ENCODE measurements at regions not wholly inside any gene's neighbourhood (a gene's known extent, or its start where the extent isn't known, plus 50 kb on each side); places are given as distances from the start of the nearest gene placed in this dataset.

DNA sequence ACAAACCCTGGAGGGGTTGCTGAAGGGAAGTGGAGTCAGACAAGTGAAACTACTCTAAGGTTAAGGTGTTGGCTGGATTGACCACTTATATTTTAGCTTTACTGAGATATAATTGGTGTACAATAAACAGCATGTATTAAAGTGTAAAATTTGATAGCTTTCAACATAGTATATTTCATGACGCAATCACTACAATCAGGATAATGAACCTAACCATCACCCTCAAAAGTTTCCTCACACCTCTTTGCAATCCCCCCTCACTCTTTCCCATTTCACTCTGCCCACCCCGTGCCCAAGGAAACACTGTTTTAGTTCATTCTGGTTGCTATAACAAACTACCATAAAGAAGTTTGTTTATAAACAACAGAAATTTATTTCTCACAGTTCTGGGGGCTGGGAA lies 508.0 kb downstream of the FGF9 start:
- no peak overlapping the region for H3K4me2 ChIP-seq (ENCODE audit: low read depth, low read length, poor library complexity, severe bottlenecking)
- H3K4me1 ChIP-seq (ENCODE audit: insufficient read depth, low read length, poor library complexity, severe bottlenecking), result no peaks in the 10 kb centered on the region
- no peaks in the 10 kb centered on the region for H3F3A ChIP-seq (ENCODE audit: low read depth)
- H2AFZ ChIP-seq (ENCODE audit: low read length), result no peak overlapping the region
- H3K27me3 ChIP-seq (ENCODE audit: insufficient read depth, low read length, poor library complexity, severe bottlenecking), result no peaks in the 10 kb centered on the region
- no peak overlapping the region for H3K9ac ChIP-seq (ENCODE audit: low read depth, low read length, poor library complexity, severe bottlenecking)
- TF ChIP-seq, protein P1, sequence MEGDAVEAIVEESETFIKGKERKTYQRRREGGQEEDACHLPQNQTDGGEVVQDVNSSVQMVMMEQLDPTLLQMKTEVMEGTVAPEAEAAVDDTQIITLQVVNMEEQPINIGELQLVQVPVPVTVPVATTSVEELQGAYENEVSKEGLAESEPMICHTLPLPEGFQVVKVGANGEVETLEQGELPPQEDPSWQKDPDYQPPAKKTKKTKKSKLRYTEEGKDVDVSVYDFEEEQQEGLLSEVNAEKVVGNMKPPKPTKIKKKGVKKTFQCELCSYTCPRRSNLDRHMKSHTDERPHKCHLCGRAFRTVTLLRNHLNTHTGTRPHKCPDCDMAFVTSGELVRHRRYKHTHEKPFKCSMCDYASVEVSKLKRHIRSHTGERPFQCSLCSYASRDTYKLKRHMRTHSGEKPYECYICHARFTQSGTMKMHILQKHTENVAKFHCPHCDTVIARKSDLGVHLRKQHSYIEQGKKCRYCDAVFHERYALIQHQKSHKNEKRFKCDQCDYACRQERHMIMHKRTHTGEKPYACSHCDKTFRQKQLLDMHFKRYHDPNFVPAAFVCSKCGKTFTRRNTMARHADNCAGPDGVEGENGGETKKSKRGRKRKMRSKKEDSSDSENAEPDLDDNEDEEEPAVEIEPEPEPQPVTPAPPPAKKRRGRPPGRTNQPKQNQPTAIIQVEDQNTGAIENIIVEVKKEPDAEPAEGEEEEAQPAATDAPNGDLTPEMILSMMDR (conservative IDR thresholded peaks at IDR 0.05; ENCODE audit: low read length), result no peak
- no peak for TF ChIP-seq EZH2phosphoT487 (IDR thresholded peaks at IDR 0.05; ENCODE audit: borderline replicate concordance)
- no peaks in the 10 kb centered on the region for H4K20me1 ChIP-seq (ENCODE audit: insufficient read depth, low read length, poor library complexity, severe bottlenecking)
- no peaks in the 10 kb centered on the region for H3K36me3 ChIP-seq (ENCODE audit: insufficient read depth, low read length)
- H3K4me3 ChIP-seq (ENCODE audit: low read length, poor library complexity, severe bottlenecking), result no peak overlapping the region
- no peaks in the 10 kb centered on the region for H3K9me3 ChIP-seq (ENCODE audit: insufficient read depth, low read depth, low read length)
- no peaks in the 10 kb centered on the region for H3K79me2 ChIP-seq (ENCODE audit: insufficient read depth, low read length)
- no peaks in the 10 kb centered on the region for H3K9me2 ChIP-seq (replicated peaks; ENCODE audit: low read depth, low read length)

DNA sequence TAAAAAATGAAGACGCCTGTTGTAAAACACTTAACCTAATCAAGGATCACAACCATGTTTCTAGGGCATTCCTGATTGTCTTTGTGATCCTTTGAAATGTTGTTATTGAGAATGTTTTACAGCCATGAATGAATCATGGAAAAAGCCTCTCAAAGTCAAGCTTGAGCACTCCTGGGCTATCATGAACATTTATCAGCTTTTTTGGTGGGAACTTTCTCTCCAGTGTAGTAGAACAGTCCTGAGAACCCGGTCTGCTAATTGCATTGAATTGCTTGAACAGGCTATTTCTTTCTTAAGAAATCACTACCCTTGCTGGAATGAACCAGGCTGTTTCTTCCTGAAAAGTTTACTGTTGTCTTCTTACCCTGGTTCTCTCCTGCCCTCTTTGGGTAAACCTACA lies 516.5 kb downstream of the FGF9 start:
- no peak overlapping the region for H3K4me2 ChIP-seq (ENCODE audit: low read depth, low read length, poor library complexity, severe bottlenecking)
- no peaks in the 10 kb centered on the region for H3K79me2 ChIP-seq (ENCODE audit: insufficient read depth, low read length)
- H4K20me1 ChIP-seq (ENCODE audit: insufficient read depth, low read length, poor library complexity, severe bottlenecking), result no peaks in the 10 kb centered on the region
- H3F3A ChIP-seq (ENCODE audit: low read depth), result no peaks in the 10 kb centered on the region
- H2AFZ ChIP-seq (ENCODE audit: low read length), result no peak overlapping the region
- H3K4me1 ChIP-seq (ENCODE audit: insufficient read depth, low read length, poor library complexity, severe bottlenecking), result no peaks in the 10 kb centered on the region
- TF ChIP-seq EZH2phosphoT487 (IDR thresholded peaks at IDR 0.05; ENCODE audit: borderline replicate concordance), result no peak
- TF ChIP-seq, protein P1 (conservative IDR thresholded peaks at IDR 0.05; ENCODE audit: low read length), result no peak
- no peaks in the 10 kb centered on the region for H3K27me3 ChIP-seq (ENCODE audit: insufficient read depth, low read length, poor library complexity, severe bottlenecking)
- H3K9me3 ChIP-seq (ENCODE audit: insufficient read depth, low read depth, low read length), result no peaks in the 10 kb centered on the region
- no peak overlapping the region for H3K9ac ChIP-seq (ENCODE audit: low read depth, low read length, poor library complexity, severe bottlenecking)
- no peaks in the 10 kb centered on the region for H3K9me2 ChIP-seq (replicated peaks; ENCODE audit: low read depth, low read length)
- no peak overlapping the region for H3K4me3 ChIP-seq (ENCODE audit: low read length, poor library complexity, severe bottlenecking)
- H3K36me3 ChIP-seq (ENCODE audit: insufficient read depth, low read length), result no peaks in the 10 kb centered on the region

DNA sequence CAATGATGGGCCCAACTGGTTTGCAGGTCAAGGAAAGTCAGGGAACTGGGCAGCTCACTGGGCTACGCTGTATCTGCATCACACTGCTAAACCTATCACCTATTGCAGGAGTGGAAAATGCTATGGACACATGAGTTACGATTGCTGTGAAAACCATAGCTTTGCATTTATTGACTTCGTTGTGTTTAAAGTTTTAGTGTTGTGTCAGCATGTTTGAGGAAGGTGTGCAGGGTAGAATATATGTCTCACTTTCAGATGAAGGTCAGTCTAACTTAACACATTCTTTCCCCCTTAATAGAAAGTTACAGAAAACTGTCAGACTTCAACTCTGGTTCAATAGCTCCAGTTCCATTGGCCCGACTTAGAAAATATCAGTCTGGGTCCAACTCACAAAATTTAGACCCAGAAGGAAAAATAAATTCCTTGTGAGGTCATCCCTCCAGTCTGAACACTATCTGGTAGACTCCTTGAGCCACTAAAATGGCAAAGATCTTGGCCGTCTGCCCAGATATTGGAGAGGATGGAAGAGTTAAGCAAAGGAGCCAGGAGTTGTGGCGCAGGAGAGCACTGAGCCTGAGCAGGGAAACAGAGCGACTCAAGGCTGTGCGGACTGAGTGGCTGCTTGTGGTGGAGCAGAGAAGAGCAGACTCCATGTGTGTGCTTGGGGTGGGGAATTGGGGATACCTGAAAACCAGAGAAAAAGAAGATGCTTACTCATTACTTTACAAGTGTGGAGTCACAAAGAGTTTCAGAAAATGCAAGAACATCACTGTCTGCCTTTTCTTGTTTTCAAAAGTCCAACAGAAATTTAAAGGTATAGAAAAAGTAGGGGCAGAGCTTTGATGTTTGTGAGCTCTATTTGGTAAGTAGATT lies 518.5 kb downstream of the FGF9 start:
- Histone ChIP-seq H3F3A (ENCODE audit: low read depth) (no peaks in the 10 kb centered on the region), H3K79me2 (ENCODE audit: insufficient read depth, low read length) (no peaks in the 10 kb centered on the region), H3K27me3 (ENCODE audit: insufficient read depth, low read length, poor library complexity, severe bottlenecking) (no peaks in the 10 kb centered on the region), H3K4me2 (ENCODE audit: low read depth, low read length, poor library complexity, severe bottlenecking) (no peak overlapping the region), H3K4me3 (ENCODE audit: low read length, poor library complexity, severe bottlenecking) (no peak overlapping the region), H3K36me3 (ENCODE audit: insufficient read depth, low read length) (no peaks in the 10 kb centered on the region), H3K9me3 (ENCODE audit: insufficient read depth, low read depth, low read length) (no peaks in the 10 kb centered on the region), H3K9ac (ENCODE audit: low read depth, low read length, poor library complexity, severe bottlenecking) (no peak overlapping the region), H2AFZ (ENCODE audit: low read length) (no peak overlapping the region), H3K9me2 (replicated peaks; ENCODE audit: low read depth, low read length) (no peaks in the 10 kb centered on the region), H4K20me1 (ENCODE audit: insufficient read depth, low read length, poor library complexity, severe bottlenecking) (no peaks in the 10 kb centered on the region), H3K4me1 (ENCODE audit: insufficient read depth, low read length, poor library complexity, severe bottlenecking) (no peaks in the 10 kb centered on the region)
- TF ChIP-seq, protein P1 (conservative IDR thresholded peaks at IDR 0.05; ENCODE audit: low read length), result no peak
- TF ChIP-seq EZH2phosphoT487 (IDR thresholded peaks at IDR 0.05; ENCODE audit: borderline replicate concordance), result no peak
